NB4 (cell line): ENCODE measurements at regions not wholly inside any gene's neighbourhood (a gene's known extent, or its start where the extent isn't known, plus 50 kb on each side); places are given as distances from the start of the nearest gene placed in this dataset.

ENCODE experiments used
- DNase-seq: peaks from one replicate; pipeline ENCODE4 v3.0.0; 2010; ENCODE audit warnings: low read depth
- H3K4me3 ChIP-seq: one replicate; pipeline ENCODE4 v1.5.1; 2011; ENCODE audit warnings: mild to moderate bottlenecking, low read depth, low read length, moderate library complexity
- MYC ChIP-seq: IDR thresholded peaks from 2 replicates; pipeline ENCODE4 v1.6.1; 2011; ENCODE audit warnings: low read depth, low read length
- POLR2A ChIP-seq: IDR thresholded peaks from 2 replicates; pipeline ENCODE4 v1.6.1; 2011; ENCODE audit warnings: mild to moderate bottlenecking; ENCODE audit not compliant: insufficient read length; ENCODE audit errors: extremely low read depth
- TF ChIP-seq, protein P1 (sequence below): IDR thresholded peaks from one replicate; pipeline ENCODE4 v1.5.1; 2012; ENCODE audit warnings: low read depth, low read length
- TF ChIP-seq, protein P2 (sequence below): IDR thresholded peaks from 2 replicates; pipeline ENCODE4 v1.6.1; 2011; ENCODE audit warnings: low read depth, low read length

DNA sequence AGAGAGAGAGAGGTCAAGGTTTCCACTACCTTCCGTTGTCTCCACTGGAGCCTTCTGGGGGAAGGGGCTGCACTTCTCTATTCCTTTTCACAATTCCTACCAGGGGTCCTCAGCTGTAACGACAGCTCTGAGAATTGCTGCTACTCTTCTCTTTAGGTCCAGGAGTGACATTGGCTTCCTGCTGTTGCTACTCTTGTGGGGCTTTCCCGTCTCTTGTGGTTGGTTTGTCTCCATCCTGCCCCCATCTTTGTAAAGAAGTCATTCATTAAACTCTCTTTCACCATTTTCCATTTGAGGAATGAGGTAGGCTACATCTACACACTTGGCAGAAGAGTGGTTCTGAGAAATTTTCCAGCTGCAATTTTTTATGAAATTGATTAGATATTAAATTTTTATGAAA, 238.8 kb upstream of the LYZL1 start:
- DNase-seq = no peak

DNA sequence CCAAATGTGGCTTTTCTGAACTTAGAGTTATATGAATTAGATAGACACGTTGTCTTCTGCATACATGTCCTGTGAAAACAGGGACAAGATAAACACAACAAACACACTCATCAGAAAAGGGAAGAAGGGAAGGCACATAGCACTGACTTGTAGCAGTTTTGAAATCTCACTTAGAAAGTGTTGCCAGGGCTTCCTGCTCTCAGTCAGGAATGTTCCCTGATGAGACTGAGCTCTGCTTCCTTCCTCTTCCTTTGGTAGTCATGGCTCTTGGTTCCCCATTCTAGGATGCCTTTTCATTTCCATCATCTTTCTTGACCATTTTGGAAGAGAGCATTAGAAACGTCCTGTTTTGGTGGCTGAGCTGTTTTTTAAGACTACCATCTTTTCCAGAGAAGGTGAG, 233.8 kb upstream of the LYZL1 start:
- no peak overlapping the region for H3K4me3 ChIP-seq
- TF ChIP-seq, protein P1, sequence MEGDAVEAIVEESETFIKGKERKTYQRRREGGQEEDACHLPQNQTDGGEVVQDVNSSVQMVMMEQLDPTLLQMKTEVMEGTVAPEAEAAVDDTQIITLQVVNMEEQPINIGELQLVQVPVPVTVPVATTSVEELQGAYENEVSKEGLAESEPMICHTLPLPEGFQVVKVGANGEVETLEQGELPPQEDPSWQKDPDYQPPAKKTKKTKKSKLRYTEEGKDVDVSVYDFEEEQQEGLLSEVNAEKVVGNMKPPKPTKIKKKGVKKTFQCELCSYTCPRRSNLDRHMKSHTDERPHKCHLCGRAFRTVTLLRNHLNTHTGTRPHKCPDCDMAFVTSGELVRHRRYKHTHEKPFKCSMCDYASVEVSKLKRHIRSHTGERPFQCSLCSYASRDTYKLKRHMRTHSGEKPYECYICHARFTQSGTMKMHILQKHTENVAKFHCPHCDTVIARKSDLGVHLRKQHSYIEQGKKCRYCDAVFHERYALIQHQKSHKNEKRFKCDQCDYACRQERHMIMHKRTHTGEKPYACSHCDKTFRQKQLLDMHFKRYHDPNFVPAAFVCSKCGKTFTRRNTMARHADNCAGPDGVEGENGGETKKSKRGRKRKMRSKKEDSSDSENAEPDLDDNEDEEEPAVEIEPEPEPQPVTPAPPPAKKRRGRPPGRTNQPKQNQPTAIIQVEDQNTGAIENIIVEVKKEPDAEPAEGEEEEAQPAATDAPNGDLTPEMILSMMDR = no peak
- TF ChIP-seq MYC (no peak), POLR2A (no peak)
- TF ChIP-seq, protein P2, sequence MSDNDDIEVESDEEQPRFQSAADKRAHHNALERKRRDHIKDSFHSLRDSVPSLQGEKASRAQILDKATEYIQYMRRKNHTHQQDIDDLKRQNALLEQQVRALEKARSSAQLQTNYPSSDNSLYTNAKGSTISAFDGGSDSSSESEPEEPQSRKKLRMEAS = no peak
- no peak for DNase-seq

More for the DNA sequence above, 238.8 kb upstream of the LYZL1 start:
- no peak overlapping the region for H3K4me3 ChIP-seq
- TF ChIP-seq, protein P2 = no peak
- TF ChIP-seq, protein P1 = no peak
- TF ChIP-seq MYC (no peak), POLR2A (no peak)

DNA sequence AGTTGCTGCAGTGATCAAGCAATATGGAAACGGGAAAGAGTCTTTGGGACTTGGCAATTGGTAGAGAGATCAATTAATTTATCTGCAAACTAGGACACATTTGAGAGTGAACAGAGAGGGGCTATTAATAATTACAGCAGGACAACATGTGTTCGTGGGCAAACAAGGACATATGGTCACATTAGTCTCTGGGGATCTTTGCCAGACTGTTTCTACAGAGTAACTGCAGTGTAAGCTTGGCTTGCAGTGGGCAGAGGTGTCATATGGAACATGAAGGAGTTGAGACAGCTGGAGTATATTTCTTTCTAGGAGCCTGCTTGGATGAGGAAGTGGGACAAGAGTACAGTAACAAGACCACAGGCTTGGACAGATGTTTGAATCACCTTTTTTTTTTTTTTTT, 232.1 kb upstream of the LYZL1 start:
- DNase-seq = no peak
- TF ChIP-seq MYC (no peak), POLR2A (no peak)
- TF ChIP-seq, protein P1 = no peak
- TF ChIP-seq, protein P2 = no peak
- H3K4me3 ChIP-seq = no peak overlapping the region

DNA sequence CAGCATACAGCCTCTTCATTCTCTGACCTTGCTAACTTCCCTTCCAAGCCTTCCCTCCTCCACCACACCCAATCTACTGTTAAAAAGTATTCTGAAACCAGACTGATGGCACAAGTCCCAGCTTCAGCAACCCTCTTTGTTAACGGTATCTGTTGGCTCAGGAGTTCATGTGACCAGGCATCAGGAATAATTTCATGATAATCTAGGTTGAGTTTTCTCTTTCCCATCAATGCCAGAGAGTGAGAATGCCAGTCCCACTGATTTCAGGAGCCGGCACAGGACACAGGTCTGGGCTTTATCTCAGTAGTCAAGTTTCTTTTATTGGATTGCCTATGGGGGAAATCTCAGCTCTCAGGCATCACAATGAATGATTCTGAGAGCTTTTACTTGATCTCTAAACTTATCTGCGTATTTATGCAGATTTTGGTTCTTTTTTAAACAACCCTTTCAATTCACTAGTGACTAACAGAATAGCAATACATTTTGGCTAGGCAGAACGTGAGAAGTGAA, 231.0 kb upstream of the LYZL1 start:
- TF ChIP-seq, protein P2 = no peak
- no peak for TF ChIP-seq MYC
- TF ChIP-seq POLR2A = no peak
- TF ChIP-seq, protein P1 = no peak
- DNase-seq = no peak
- no peak overlapping the region for H3K4me3 ChIP-seq

DNA sequence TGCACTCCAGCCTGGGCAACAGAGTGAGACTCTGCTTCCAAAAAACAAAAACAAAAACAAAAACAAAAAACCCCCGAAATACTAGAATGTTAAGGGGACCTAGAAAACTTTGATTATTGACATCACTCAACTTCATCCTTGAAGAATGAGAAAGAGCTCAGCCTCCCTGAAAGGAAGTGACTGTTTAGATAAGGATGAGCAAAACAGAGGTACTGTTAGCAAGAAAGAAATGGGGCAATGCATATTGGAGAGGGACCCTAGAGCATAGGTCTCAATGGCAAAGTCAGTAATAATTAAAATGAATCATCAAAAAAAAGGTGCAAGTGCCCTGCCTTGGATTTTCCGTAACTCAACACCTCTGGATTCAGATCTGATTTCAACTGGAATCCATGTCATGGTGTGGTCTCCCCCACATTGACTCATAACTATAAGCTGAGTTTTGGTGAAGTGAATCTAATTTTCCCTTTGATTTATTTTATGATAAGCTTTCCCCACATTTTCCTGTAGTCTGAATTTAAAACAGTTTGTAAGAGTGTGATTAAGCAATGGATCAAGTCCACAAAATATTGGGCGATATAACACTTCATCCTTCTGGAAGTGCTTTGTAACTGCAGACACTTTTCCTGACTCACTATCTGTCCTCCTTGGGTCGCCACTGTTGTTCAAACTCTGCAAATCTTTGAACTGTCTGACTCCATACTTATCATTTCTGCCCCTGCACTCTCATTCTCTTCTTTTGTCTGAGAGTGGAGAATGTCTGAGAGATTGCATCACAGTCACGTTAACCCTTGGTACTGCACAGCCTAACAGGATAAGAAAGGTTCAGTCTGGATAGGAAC, 224.8 kb upstream of the LYZL1 start:
- H3K4me3 ChIP-seq = no peak overlapping the region
- TF ChIP-seq, protein P2 = no peak
- TF ChIP-seq, protein P1 = no peak
- no peak for TF ChIP-seq POLR2A
- TF ChIP-seq MYC = no peak
- DNase-seq = no peak
